Ascending aorta (tissue), 2 donors: ENCODE measurements at regions not wholly inside any gene's neighbourhood (a gene's known extent, or its start where the extent isn't known, plus 50 kb on each side); places are given as distances from the start of the nearest gene placed in this dataset.

Experiments used
- DNase-seq, 2 donors: peaks; one replicate each; pipeline ENCODE4 v3.0.0-alpha.2; 2019; ENCODE audit warnings: low spot score in 2 of 2
- H3K27ac ChIP-seq, 2 donors: fragments of 200-600 bp; sonication (generic); one replicate each; pipeline ENCODE4 v1.5.1; 2016 to 2017; ENCODE audit warnings: mild to moderate bottlenecking in 1 of 2
- H3K27me3 ChIP-seq: fragments of 200-600 bp; sonication (generic); one replicate; pipeline ENCODE4 v1.5.1; 2017
- H3K36me3 ChIP-seq, 2 donors: fragments of 200-600 bp; sonication (generic); one replicate each; pipeline ENCODE4 v1.5.1; 2016
- H3K4me1 ChIP-seq, 2 donors: fragments of 200-600 bp; sonication (generic); one replicate each; pipeline ENCODE4 v1.5.1; 2016 to 2017; ENCODE audit warnings: mild to moderate bottlenecking in 1 of 2
- H3K4me3 ChIP-seq, 2 donors: fragments of 200-600 bp; sonication (generic); one replicate each; pipeline ENCODE4 v1.5.1; 2016 to 2017; ENCODE audit warnings: mild to moderate bottlenecking in 1 of 2
- H3K9me3 ChIP-seq, 2 donors: fragments of 200-600 bp; sonication (generic); one replicate each; pipeline ENCODE4 v1.5.1; 2016
- CTCF ChIP-seq, 3 experiments: fragments of 200-600 bp in 2 of 3; fragments of 450-650 bp in 1 of 3; sonication (generic) in 2 of 3; IDR thresholded peaks; one replicate each; pipeline ENCODE4 v1.5.1; 2016 to 2019; ENCODE audit warnings: antibody characterized with exemption in 3 of 3, mild to moderate bottlenecking in 1 of 3, moderate library complexity in 1 of 3
- intact Hi-C: fragments of 100-400 bp; cut with DNase I; formaldehyde crosslinking; loops from one replicate; pipeline ENCODE4 v1.15.1; 2023

DNA sequence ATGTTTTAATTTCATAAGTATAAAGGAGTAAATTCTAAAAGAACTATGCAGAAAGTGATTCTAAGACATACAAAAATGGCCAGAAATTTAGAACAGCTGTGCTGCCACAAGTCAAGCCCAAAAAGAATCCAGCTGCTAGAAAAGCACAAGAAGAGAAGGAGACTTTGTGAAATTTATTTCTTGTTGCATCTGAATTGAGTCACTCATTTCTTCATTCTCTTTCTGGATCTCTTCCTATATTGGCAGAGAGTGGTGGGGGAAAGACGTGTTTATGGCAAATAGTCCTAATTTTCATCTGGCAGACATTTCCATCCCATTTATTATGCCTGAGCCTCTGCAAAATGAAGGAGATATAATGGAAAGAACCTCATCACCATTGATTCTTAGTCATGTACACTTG is 139.6 kb upstream of the CTTNBP2NL start:
- H3K27ac ChIP-seq, result no peak overlapping the region

DNA sequence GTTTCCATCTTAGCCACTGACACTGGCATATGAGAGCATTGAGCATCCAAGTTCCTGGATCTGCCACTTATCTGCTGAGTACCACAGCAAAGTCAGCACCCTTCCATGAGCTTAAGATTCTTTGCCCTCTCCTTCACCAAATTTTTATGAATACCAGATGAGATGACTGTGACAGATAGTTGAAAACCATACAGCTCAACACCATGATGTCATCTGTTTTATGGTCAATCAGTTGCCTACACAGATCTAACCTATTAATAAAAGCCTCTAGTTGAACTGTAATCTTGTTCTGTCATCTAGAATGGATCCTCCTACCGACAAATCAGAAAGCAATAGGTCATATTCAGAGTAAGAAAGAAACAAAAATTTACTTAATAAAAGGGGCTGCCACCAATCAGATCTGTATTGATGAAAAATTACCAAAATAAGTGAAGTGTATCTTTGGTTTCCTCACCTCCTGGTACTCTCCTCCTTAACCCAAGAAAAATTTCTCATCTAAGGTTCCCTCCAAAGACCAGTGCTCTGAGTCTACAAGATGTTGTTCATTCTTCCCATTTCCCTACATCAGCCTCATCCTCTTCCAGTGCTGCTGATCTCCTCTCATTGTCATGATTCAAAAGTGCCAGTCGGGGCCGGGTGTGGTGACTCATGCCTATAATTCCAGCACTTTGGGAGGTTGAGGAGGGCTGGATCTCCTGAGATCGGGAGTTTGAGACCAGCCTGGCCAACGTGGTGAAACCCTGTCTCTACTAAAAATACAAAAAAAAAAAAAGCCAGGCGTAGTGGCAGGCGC is 138.8 kb upstream of the CTTNBP2NL start:
- DNase-seq, result peak in 1 of 2 donors; percentile 41
- no peaks in the 10 kb centered on the region for H3K36me3 ChIP-seq
- no peak for TF ChIP-seq CTCF (IDR thresholded peaks at IDR 0.05)
- H3K27ac ChIP-seq, result no peak overlapping the region
- intact Hi-C loops, result no loop called here
- no peaks in the 10 kb centered on the region for H3K4me1 ChIP-seq
- H3K9me3 ChIP-seq, result no peaks in the 10 kb centered on the region
- no peak overlapping the region for H3K4me3 ChIP-seq
- no peaks in the 10 kb centered on the region for H3K27me3 ChIP-seq

More for the DNA sequence above, 139.6 kb upstream of the CTTNBP2NL start:
- Histone ChIP-seq H3K4me1 (no peaks in the 10 kb centered on the region), H3K36me3 (no peaks in the 10 kb centered on the region), H3K27me3 (no peaks in the 10 kb centered on the region), H3K9me3 (no peaks in the 10 kb centered on the region), H3K4me3 (no peak overlapping the region)
- DNase-seq, result no peak
- TF ChIP-seq CTCF (IDR thresholded peaks at IDR 0.05), result no peak
- intact Hi-C loops, result no loop called here

- no peaks in the 10 kb centered on the region for H3K27me3 ChIP-seq
- TF ChIP-seq CTCF (IDR thresholded peaks at IDR 0.05), result no peak
- no peaks in the 10 kb centered on the region for H3K36me3 ChIP-seq
- H3K9me3 ChIP-seq, result no peaks in the 10 kb centered on the region
- H3K4me3 ChIP-seq, result no peak overlapping the region
- intact Hi-C loops, result no loop called here
- no peaks in the 10 kb centered on the region for H3K4me1 ChIP-seq
- DNase-seq, result no peak
- H3K27ac ChIP-seq, result no peak overlapping the region
These were observed 135.3 kb upstream of the CTTNBP2NL start for GRCh38 chr1:112260699-112261098.

DNA sequence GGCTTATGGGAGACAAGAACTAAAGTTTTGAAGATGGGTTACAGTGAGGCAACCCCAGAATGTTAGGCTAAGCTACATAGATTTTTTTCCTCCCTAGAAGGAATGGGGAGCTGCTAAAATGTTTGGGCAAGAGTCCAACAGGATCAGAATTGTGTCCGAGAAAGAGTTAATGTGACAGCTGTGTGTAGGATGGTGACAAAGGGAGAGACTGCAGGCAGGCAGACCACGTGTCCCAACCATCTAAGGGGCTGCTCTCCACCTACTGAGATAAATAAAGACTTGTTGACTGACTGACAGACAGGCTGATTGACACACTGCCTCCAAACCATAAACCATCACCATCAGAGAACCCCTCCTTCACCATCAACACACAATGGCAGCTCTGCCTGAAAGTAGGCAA is 133.7 kb upstream of the CTTNBP2NL start:
- Histone ChIP-seq H3K27ac (no peak overlapping the region), H3K9me3 (no peaks in the 10 kb centered on the region), H3K27me3 (no peaks in the 10 kb centered on the region), H3K4me3 (no peak overlapping the region), H3K36me3 (no peaks in the 10 kb centered on the region), H3K4me1 (no peaks in the 10 kb centered on the region)
- TF ChIP-seq CTCF (IDR thresholded peaks at IDR 0.05), result no peak
- DNase-seq, result peak in 1 of 2 donors; percentile 25
- intact Hi-C loops, result no loop called here

DNA sequence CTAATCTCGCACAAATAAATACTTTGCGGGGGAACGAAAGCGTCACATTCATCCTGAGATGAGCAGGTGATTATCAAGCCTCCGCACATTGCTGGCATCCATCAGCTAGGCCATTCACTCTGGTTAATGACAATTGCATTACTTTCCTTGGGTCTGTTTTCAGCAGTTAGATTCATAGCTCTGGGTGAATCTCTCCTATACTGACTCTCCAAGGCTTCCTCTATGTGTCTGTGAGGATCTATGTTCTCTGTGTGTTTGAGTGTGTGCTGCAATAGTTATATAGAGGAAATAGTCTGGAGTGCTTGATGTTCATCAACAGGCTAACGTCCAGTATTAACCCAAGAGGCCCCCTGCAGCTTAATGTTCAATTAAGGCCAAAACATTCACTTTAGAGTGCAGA is 133.0 kb upstream of the CTTNBP2NL start:
- Histone ChIP-seq H3K36me3 (no peaks in the 10 kb centered on the region), H3K4me3 (no peak overlapping the region), H3K9me3 (no peaks in the 10 kb centered on the region), H3K27me3 (no peaks in the 10 kb centered on the region), H3K27ac (no peak overlapping the region), H3K4me1 (no peaks in the 10 kb centered on the region)
- DNase-seq, result peak in 1 of 2 donors; percentile 4
- intact Hi-C loops, result no loop called here
- no peak for TF ChIP-seq CTCF (IDR thresholded peaks at IDR 0.05)
